Stimulated activated naive CD8-positive, alpha-beta T cell treated with anti-CD3 and anti-CD28 coated beads, Interleukin-15, Interleukin-2, amounts not matched to agents 100 ng/mL and 50 ng/mL, for 24 hours (primary cell): ENCODE measurements at regions not wholly inside any gene's neighbourhood (a gene's known extent, or its start where the extent isn't known, plus 50 kb on each side); places are given as distances from the start of the nearest gene placed in this dataset.
"Not testable (repeated sequence)": the region's sequence is repeated elsewhere in the genome, so short reads cannot be mapped to it uniquely, and the experiment has no call there.

Experiments used
- H3K27ac Mint-ChIP-seq: one replicate; pipeline ENCODE4 v1.8.0; 2021; ENCODE audit warnings: mild to moderate bottlenecking, mixed read lengths
- H3K27me3 Mint-ChIP-seq: one replicate; pipeline ENCODE4 v1.8.0; 2021; ENCODE audit warnings: mixed read lengths
- H3K36me3 Mint-ChIP-seq: one replicate; pipeline ENCODE4 v1.8.0; 2021; ENCODE audit warnings: low read depth, mixed read lengths
- H3K4me1 Mint-ChIP-seq: one replicate; pipeline ENCODE4 v1.8.0; 2021; ENCODE audit warnings: low read depth, mixed read lengths
- H3K4me3 Mint-ChIP-seq: one replicate; pipeline ENCODE4 v1.8.0; 2021; ENCODE audit warnings: mild to moderate bottlenecking, mixed read lengths
- H3K9me3 Mint-ChIP-seq: one replicate; pipeline ENCODE4 v1.8.0; 2021; ENCODE audit warnings: mixed read lengths

DNA sequence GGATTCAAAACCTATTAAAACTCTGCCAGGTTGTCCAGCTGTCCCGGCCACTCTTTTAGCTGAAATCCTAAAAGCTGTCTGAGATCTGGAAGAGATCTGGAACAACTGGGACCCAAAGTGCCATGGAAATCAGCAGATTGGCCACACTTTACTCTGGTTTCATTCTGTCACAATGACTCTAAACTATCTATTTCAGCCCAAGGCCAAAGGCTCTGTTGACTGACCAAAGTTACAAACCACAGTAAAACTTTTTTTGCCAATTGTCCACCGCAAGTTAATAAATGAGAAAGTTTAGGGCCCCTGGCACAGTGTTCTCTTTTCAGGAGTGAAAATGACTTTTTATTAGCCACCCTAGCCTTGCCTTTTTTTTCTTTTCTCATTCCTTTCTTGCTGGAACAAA, 113.4 kb upstream of the CPM start:
- Mint-ChIP-seq H3K27ac (no peak overlapping the region), H3K27me3 (peaks cover 47% of the 10 kb centered on the region), H3K4me1 (peaks cover 5% of the 10 kb centered on the region), H3K36me3 (no peaks in the 10 kb centered on the region), H3K4me3 (no peak overlapping the region), H3K9me3 (no peaks in the 10 kb centered on the region)

DNA sequence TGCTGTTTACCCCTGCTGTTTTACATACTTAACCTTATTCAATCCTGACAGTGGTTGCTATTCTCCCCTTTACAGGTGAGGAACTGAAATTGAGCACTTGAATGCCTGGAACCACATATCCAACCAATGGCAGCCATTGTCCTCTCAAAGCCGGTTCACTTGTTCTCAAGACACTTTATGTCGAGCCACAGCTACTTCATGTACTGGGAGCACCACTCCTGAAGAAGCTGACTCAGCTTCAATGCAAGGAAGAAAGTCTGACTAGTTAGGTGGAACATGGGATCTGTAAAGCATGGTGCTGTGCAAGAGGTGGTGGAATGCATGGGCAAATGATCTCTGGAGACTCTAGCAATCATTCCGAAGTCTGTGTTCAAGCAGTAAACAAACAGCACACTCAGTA, 113.9 kb upstream of the CPM start:
- H3K27ac Mint-ChIP-seq: no peak overlapping the region
- no peak overlapping the region for H3K4me3 Mint-ChIP-seq
- no peaks in the 10 kb centered on the region for H3K9me3 Mint-ChIP-seq
- H3K27me3 Mint-ChIP-seq: peaks cover 50% of the 10 kb centered on the region
- H3K36me3 Mint-ChIP-seq: no peaks in the 10 kb centered on the region
- H3K4me1 Mint-ChIP-seq: peaks cover 9% of the 10 kb centered on the region

DNA sequence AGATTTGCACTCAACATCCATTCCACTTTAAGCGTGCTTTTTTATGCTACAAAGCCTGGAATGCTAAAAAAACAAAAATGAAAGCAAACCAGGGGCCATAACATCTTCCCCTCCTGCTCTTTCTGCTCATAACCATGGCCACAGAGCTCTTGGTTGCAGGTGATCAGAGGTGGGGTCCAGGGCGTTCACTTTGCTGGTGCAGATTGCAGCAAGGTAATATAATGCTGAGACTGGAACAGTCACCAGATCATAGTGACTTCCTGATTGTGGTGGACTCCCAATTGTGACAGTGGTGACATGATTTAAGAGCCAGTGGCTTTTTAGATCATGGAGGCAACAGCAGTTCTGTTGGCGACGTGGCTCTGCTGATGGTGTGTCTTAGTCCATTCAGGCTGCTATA, 115.0 kb upstream of the CPM start:
- no peak overlapping the region for H3K27ac Mint-ChIP-seq
- no peaks in the 10 kb centered on the region for H3K36me3 Mint-ChIP-seq
- peaks cover 18% of the 10 kb centered on the region for H3K4me1 Mint-ChIP-seq
- peaks cover 50% of the 10 kb centered on the region for H3K27me3 Mint-ChIP-seq
- no peak overlapping the region for H3K4me3 Mint-ChIP-seq
- no peaks in the 10 kb centered on the region for H3K9me3 Mint-ChIP-seq

DNA sequence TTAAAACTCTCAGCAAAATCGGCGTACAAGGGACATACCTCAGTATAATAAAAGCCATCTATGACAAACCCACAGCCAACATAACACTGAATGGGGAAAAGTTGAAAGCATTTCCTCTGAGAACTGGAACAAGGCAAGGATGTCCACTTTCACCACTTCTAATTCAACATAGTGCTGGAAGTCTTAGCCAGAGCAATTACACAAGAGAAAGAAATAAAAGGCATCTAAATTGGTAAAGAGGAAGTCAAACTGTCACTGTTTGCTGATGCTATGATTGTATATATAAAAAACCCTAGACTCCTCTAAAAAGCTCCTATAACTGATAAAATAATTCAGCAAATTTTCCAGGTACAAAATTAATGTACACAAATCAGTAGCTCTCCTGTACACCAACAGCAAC, 116.9 kb upstream of the CPM start:
- H3K27ac Mint-ChIP-seq, H3K36me3 Mint-ChIP-seq, H3K9me3 Mint-ChIP-seq, H3K4me3 Mint-ChIP-seq: not testable (repeated sequence)
- Mint-ChIP-seq H3K4me1 (peaks cover 31% of the 10 kb centered on the region), H3K27me3 (peaks cover 54% of the 10 kb centered on the region)

GRCh38 chr12:69052613-69053408, 119.8 kb upstream of the CPM start:
- Mint-ChIP-seq H3K9me3 (no peaks in the 10 kb centered on the region), H3K4me1 (peaks cover 33% of the 10 kb centered on the region), H3K27me3 (peaks cover 37% of the 10 kb centered on the region), H3K4me3 (peak overlapping the region; percentile 3), H3K27ac (peak overlapping the region; percentile 45), H3K36me3 (no peaks in the 10 kb centered on the region)

DNA sequence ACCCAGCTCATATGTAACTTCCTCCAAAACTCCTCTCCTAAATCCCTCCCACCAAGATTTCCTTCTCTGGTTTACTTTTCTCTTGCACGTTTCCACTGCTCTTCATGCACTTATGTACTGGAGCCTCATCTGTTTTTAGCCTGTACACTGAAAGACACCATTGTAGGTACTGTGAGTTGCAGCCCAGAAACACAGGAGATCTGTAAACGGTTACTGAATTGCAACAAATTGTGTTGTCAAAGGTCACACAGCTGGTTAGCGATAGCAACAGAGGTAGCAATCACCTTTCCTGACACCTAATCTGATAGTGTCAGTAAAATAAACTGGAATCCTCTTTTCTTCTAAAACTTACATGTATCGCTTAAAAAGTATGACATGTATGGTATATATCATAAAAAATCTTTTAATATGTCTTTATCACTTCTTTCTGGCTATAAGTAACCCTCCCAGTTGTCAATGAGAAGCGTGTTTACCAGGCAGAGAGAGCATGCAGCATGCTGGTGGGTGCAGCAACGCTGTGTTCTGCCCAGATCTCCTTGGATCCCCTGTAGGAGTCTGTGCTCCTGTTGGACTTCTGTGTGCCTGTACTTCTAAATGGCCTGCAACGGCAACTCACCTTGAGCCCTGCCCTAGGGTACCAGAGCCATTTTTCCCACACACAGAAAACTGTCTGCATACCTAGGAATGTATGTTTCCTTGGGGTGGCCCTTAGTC, 121.5 kb upstream of the CPM start:
- no peak overlapping the region for H3K27ac Mint-ChIP-seq
- peaks cover 25% of the 10 kb centered on the region for H3K27me3 Mint-ChIP-seq
- H3K4me3 Mint-ChIP-seq: no peak overlapping the region
- no peaks in the 10 kb centered on the region for H3K36me3 Mint-ChIP-seq
- no peaks in the 10 kb centered on the region for H3K9me3 Mint-ChIP-seq
- peaks cover 45% of the 10 kb centered on the region for H3K4me1 Mint-ChIP-seq

GRCh38 chr12:69055280-69055679, 122.3 kb upstream of the CPM start:
- no peak overlapping the region for H3K4me3 Mint-ChIP-seq
- no peak overlapping the region for H3K27ac Mint-ChIP-seq
- no peaks in the 10 kb centered on the region for H3K9me3 Mint-ChIP-seq
- peaks cover 50% of the 10 kb centered on the region for H3K4me1 Mint-ChIP-seq
- H3K27me3 Mint-ChIP-seq: peaks cover 22% of the 10 kb centered on the region
- H3K36me3 Mint-ChIP-seq: no peaks in the 10 kb centered on the region

- peaks cover 50% of the 10 kb centered on the region for H3K4me1 Mint-ChIP-seq
- H3K27me3 Mint-ChIP-seq: peaks cover 18% of the 10 kb centered on the region
- H3K36me3 Mint-ChIP-seq: no peaks in the 10 kb centered on the region
- no peak overlapping the region for H3K27ac Mint-ChIP-seq
- no peak overlapping the region for H3K4me3 Mint-ChIP-seq
- H3K9me3 Mint-ChIP-seq: no peaks in the 10 kb centered on the region
Measured at GRCh38 chr12:69055706-69056105, 122.7 kb upstream of the CPM start.

DNA sequence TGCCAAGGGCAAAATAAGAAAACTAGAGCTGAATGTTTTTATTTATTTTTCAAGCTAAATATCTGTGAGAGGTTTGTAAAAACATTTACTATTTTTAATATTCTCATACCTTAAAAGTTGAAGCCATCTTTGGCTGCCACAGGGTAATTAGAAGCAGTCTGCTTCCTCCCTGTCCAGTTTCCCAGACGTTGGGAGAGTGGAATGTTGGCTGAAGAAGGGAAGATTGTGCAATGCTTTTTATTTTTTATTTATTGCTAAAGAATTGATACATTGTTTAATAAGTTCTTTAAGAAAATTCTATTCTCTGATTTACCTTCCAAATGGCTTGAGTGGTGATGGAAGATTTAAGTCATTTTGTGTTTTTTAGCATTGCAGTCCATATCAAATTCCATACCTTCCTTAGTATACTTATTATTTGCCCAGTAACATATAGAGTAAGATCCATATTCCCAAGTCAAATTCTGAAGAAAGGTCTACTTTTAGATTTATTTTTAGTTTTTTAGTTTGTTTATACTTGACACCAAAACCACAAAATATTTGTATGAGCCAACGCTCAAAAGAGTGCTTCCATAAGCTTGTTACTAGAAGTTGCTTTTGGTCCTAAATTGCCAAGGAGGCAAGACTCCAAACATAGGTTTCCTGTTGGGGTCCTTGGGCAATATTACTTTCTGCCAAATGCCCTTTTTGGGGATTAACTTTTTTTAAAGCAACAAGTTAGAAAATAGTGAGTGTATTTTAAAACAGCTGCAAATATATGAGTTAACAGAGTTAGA, 124.0 kb upstream of the CPM start:
- Mint-ChIP-seq H3K9me3 (no peaks in the 10 kb centered on the region), H3K27me3 (peaks cover 8% of the 10 kb centered on the region), H3K4me1 (peaks cover 54% of the 10 kb centered on the region), H3K4me3 (no peak overlapping the region), H3K36me3 (no peaks in the 10 kb centered on the region), H3K27ac (no peak overlapping the region)

GRCh38 chr12:69057742-69058141, 124.8 kb upstream of the CPM start:
- Mint-ChIP-seq H3K36me3 (no peaks in the 10 kb centered on the region), H3K27ac (peak overlapping the region; percentile 18), H3K4me3 (no peak overlapping the region), H3K27me3 (peaks cover 8% of the 10 kb centered on the region), H3K9me3 (no peaks in the 10 kb centered on the region), H3K4me1 (peaks cover 47% of the 10 kb centered on the region)

- Mint-ChIP-seq H3K9me3 (no peaks in the 10 kb centered on the region), H3K27me3 (peaks cover 4% of the 10 kb centered on the region), H3K4me1 (peaks cover 36% of the 10 kb centered on the region), H3K36me3 (no peaks in the 10 kb centered on the region), H3K4me3 (no peak overlapping the region), H3K27ac (peak overlapping the region; percentile 61)
Measured at GRCh38 chr12:69059465-69060457, 126.8 kb upstream of the CPM start.

GRCh38 chr12:69061574-69061973, 128.6 kb upstream of the CPM start:
- no peak overlapping the region for H3K27ac Mint-ChIP-seq
- H3K36me3 Mint-ChIP-seq: no peaks in the 10 kb centered on the region
- H3K4me3 Mint-ChIP-seq: no peak overlapping the region
- H3K9me3 Mint-ChIP-seq: no peaks in the 10 kb centered on the region
- H3K27me3 Mint-ChIP-seq: peaks cover under 1% of the 10 kb centered on the region
- H3K4me1 Mint-ChIP-seq: peaks cover 47% of the 10 kb centered on the region

GRCh38 chr12:69062621-69063237, 129.8 kb upstream of the CPM start:
- Mint-ChIP-seq H3K27me3 (no peaks in the 10 kb centered on the region), H3K4me1 (peaks cover 58% of the 10 kb centered on the region), H3K9me3 (no peaks in the 10 kb centered on the region), H3K36me3 (no peaks in the 10 kb centered on the region), H3K27ac (no peak overlapping the region), H3K4me3 (no peak overlapping the region)
